Hindlimb muscle (tissue), 1 donor: ENCODE measurements at regions not wholly inside any gene's neighbourhood (a gene's known extent, or its start where the extent isn't known, plus 50 kb on each side); places are given as distances from the start of the nearest gene placed in this dataset.
"Not testable (repeated sequence)": the region's sequence is repeated elsewhere in the genome, so short reads cannot be mapped to it uniquely, and the experiment has no call there.

Experiments used
- DNase-seq: peaks from one replicate; pipeline ENCODE4 v3.0.0-alpha.2; 2013

DNA sequence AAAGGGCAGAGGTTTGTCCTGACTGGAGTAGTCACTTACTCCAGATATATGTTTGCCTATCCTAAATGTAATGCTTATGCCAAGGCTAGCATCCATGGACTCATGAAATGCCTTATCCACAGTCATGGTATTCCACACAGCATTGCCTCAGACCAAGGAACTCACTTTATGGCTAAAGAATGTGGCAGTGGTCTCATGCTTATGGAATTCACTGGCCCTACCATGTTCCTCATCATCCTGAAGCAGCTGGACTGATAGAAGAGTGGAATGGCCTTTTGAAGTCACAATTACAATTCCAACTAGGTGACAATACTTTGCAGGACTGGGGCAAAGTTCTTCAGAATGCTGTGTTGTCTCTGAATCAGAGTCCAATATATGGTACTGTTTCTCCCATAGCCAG lies 1014.8 kb downstream of the RAPGEF2 start:
- no peak for DNase-seq

DNA sequence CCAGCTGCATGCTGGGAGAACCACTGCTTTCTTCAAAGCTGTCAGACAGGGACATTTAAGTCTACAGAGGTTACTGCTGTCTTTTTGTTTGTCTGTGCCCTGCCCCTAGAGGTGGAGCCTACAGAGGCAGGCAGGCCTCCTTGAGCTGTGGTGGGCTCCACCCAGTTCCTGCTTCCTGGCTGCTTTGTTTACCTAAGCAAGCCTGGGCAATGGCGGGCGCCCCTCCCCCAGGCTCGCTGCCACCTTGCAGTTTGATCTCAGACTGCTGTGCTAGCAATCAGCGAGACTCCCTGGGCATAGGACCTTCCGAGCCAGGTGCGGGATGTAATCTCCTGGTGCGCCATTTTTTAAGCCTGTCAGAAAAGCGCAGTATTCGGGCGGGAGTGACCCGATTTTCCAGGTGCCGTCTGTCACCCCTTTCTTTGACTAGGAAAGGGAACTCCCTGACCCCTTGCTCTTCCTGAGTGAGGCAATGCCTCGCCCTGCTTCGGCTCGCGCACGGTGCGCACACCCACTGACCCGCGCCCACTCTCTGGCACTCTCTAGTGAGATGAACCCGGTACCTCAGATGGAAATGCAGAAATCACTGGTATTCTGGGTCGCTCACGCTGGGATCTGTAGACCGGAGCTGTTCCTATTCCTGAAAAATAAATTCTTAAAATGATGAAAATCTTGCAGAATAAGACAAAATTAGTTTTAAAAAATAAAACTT lies 1022.9 kb downstream of the RAPGEF2 start:
- not testable (repeated sequence) for DNase-seq

DNA sequence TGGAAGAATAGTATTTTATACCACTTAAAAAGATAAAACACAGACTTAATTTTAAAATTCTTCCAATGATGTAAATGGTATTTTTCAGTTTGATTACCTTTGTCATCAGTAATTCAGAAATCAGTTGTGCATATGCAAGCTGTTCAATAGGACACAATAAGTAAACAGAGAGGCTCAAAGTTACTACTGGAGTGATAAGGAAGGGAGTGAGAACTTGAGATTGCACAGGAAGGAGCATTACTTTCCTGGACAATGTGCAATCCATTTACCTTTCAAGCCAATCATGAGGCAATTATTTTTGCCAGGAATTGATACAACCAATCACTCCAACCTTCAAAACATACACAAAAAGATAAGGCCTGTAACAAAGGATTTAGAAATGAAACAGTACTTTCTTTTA lies 1024.3 kb downstream of the RAPGEF2 start:
- no peak for DNase-seq

DNA sequence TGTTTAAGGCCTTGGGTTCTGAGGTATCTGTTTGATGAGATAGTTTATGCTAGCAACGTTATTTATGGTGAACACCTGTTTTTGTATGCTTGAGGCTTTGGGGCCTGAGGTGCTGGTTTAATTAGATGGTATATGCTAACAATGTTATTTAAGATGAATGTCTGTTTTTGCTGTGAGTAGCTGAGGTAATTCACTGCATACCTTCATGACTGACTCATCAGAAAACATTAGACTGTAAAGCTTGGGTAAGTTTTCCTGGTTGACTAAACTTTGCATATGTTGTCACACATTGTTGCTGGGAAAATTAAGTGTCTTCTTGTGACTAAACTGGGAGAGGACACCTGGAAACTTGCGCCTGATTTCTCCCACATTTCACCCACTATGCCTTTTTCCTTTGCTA lies 1026.6 kb downstream of the RAPGEF2 start:
- no peak for DNase-seq

GRCh38 chr4:160136021-160136420 lies 1033.1 kb downstream of the RAPGEF2 start:
- no peak for DNase-seq

- DNase-seq = no peak
These were observed 1038.3 kb downstream of the RAPGEF2 start for GRCh38 chr4:160141206-160141605.

- DNase-seq = no peak
These were observed 1039.7 kb downstream of the RAPGEF2 start for GRCh38 chr4:160142579-160142978.

DNA sequence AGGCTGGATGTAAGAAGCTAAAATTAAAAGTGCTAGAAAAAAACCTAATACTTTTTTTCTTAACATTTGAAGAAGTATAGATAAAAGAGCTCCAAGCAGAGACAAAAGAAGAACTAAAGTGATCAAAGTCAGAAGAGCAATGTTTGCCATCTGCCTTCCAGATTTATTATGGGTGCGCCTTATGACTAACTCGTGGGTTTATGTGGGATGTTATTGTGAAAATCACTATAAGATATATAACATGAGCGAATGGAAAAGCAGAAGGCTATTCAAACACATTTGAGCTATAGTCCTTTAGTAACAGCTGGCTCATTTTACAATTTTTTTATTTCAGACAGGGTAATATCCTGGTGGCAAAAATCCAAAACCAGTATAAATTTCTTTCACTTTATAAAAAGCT lies 1040.7 kb downstream of the RAPGEF2 start:
- no peak for DNase-seq

DNA sequence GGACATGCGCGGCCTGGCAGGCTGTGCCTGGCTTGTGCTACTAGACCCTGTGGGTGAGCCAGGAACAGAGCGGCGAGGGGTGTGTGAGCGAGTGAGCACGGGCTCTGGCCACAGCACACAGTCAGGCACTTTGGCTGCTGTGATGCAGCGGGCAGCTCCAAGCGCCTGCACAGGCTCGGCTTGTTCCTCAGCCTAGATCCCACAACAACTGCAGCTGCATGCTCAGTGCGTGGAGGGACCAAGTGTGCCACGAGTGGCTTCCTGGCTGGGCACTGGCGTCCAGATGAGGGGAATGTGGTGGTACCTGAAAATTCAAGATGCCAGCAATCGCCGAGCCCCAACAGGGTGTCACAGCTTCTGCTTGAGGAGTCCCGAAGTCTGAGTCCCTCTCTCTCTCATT lies 1056.6 kb downstream of the RAPGEF2 start:
- DNase-seq = no peak

DNA sequence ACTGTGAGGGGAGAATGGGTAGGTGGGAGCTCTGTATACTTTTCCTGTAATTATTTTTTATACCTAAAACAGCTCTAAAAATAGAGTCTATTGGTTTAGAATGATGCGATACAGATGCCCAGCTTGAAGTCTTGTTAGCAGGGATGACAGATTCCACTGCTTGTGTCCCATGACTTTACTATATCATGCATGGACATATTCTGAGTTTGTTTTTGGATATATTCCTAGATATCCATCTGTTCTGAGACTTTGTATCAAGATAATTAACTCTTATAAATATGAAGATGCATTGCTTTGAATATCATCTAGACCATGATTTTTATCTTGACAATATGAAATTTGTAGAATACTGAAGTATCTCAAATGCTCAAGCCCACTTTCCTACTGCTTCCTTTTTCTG lies 1058.1 kb downstream of the RAPGEF2 start:
- DNase-seq = no peak

DNA sequence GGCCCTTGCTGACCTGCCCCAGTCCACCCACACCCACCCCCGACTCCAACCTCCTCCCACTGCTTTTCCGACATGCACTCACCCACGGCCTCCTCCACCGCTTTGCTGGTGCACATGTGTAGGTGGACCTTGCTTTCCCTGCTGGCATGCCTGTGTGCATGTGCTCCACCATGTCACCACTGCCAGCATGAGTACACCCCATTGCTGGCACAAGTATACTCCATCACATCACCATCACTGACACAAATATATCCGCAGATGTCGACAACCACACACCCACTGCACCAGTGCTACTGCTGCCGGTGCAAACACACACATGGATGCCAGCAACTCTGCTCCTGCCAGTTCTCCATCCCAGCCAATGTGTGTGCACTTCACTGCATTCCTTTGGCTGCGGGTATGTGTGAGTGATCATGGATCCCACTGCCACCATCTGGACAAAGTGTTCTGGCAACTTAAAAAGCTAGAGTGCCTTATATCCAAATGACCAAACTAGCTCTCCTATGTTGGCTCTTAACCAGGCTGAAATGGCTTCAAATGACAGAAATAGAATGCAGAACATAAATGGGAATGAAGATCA lies 1072.3 kb downstream of the RAPGEF2 start:
- no peak for DNase-seq

DNA sequence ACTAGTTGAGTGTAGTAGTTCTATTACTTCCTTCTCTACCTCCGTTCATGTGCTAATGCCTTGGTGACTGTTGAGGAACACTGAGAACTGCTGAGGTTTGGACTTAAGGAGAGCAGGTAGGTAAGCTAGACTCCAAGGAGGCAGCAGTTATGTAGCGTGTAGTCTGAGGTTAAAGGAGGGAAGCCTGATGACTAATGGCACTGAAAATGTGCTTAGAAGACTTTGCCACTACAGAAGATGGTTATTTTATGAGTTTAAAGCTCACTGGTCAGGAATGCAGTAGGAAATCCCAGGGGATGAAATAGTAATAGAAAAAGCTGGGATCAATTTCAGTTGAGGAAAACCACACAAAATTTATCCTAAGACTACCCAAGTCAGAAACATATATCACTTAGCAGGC lies 1077.3 kb downstream of the RAPGEF2 start:
- no peak for DNase-seq

GRCh38 chr4:160182727-160183126 lies 1079.8 kb downstream of the RAPGEF2 start:
- no peak for DNase-seq

DNA sequence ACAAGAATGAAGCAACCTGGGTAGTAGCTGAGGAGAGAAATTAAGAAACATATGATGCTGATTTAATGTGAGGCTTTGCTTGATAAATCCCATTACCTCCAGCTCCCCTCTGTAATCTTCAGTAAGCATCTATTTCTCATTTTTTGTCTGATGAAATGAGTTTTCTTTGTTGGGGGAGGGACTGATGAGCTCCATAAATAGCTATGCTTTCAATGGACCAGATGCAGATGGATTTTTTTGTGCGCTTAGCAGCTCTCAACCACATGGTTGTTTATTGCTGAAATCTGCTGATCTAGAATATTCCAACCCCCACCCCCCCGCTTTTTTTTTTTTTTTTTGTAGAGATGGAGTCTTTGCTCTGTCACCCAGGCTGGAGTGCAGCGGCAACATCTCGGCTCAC lies 1082.0 kb downstream of the RAPGEF2 start:
- DNase-seq = no peak

- no peak for DNase-seq
These were observed 1090.9 kb downstream of the RAPGEF2 start for GRCh38 chr4:160193787-160194186.

- DNase-seq = no peak
These were observed 1091.8 kb downstream of the RAPGEF2 start for GRCh38 chr4:160194716-160195115.

GRCh38 chr4:160202802-160203201 lies 1099.9 kb downstream of the RAPGEF2 start:
- DNase-seq = no peak

- no peak for DNase-seq
These were observed 1109.2 kb downstream of the RAPGEF2 start for GRCh38 chr4:160212078-160212477.

GRCh38 chr4:160213366-160213765 lies 1110.5 kb downstream of the RAPGEF2 start:
- DNase-seq = no peak

DNA sequence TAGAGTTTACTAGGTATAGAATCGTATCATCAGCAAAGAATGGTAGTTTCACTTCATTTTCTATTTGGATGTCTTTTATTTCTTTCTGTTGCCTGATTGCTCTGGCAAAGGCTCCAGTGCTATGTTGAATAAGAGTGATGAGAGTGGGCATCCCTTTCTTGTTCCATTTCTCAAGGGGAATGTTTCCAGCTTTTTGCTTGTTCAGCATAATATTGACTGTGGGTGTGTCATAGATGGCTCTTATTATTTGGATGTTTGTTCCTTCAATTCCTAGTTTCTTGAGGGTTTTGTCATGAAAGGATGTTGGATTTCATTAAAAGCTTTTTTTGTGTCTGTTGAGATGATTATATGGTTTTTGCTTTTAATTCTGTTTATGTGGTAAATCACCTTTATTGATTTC lies 1114.5 kb downstream of the RAPGEF2 start:
- DNase-seq = no peak

DNA sequence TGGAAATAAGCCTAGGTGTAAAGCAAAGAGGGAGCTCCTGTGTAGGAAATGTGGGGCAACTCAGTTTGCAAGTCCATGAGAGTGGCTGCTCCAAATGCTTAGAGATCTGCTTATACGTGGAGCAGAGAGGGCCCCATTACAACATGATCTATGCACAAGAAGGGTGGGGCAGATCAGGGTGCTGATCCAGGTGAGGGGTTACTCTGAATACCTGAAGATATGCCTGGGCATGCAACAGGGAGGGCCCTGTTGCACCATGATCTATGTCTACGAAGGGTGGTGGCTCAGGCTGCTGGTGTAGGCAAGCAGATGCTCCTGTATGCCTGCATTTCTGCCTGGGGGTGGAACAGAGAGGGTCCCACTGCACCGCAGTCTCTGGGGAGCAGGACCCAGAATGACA lies 1121.2 kb downstream of the RAPGEF2 start:
- DNase-seq = no peak

GRCh38 chr4:160233141-160233540 lies 1130.3 kb downstream of the RAPGEF2 start:
- no peak for DNase-seq

GRCh38 chr4:160235285-160235684 lies 1132.4 kb downstream of the RAPGEF2 start:
- DNase-seq = no peak

DNA sequence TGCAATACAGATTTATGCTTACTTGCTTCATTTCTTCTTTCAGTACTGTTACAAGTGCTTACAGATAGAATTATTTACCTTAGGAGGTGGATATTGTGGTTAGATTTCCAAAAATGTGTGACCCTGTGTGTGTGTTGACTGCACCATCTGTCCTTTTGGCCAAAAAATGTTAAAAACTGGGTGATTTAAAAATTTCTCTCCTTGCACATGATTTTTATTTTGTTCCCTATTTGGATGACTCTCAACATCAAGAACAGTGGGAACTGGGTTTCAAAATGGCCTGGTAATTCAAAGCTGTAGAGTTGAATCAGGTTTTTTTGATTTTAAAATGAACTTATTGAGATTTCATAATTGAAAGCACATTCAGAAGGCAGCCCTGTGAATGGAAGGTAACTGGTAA lies 1132.9 kb downstream of the RAPGEF2 start:
- no peak for DNase-seq

DNA sequence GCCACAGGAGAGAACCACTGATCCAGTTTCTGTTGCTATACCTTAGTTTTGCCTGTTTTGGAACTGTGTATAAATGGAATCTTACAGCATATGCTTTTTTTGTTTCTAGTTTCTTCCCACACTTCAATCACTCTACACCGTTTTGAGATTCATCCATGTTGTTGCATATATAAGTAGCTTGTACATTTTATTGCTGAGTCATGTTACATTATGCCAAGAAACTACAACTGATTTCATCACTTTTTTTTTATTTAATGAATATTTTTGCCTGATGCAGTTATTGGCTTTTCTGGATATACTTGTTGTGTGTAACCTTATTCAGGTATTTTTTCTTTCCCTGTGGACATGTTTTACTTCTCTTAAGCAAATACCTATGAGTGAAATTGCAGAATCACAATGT lies 1135.9 kb downstream of the RAPGEF2 start:
- no peak for DNase-seq
